ENCODE measurements at regions not wholly inside any gene's neighbourhood (a gene's known extent, or its start where the extent isn't known, plus 50 kb on each side); places are given as distances from the start of the nearest gene placed in this dataset.

- no peak for ATAC-seq (ENCODE audit: insufficient read depth, low FRiP score)
- TF ChIP-seq CTCF (IDR thresholded peaks at IDR 0.05; ENCODE audit: control extremely low read depth, extremely low read depth) = no peak
- no peak overlapping the region for H3K9ac ChIP-seq (ENCODE audit: insufficient read depth in 1 of 2, low read length in 2 of 2)
- H3K4me3 ChIP-seq = no peak overlapping the region
- H3K36me3 ChIP-seq (ENCODE audit: control insufficient read depth in 4 of 4, insufficient read depth in 4 of 4, low read length in 4 of 4) = no peaks in the 10 kb centered on the region
- H3K27me3 ChIP-seq (ENCODE audit: control insufficient read depth in 3 of 3, insufficient read depth in 3 of 3, low read length in 2 of 3) = no peaks in the 10 kb centered on the region
- H3K27ac ChIP-seq (ENCODE audit: low read depth in 1 of 2, low read length in 1 of 2) = no peak overlapping the region
- peaks cover 0 to 6% (median under 1%) of the 10 kb centered on the region in 4 donors for H3K9me3 ChIP-seq (ENCODE audit: control insufficient read depth in 4 of 4, insufficient read depth in 3 of 4, low read length in 3 of 4)
- 83 to 86% methylated on average over 3 of the region's 3 CpGs for WGBS, 2 donors
- no peak for DNase-seq
- peaks cover 0 to 31% (median 6%) of the 10 kb centered on the region in 5 donors for H3K4me1 ChIP-seq (ENCODE audit: control insufficient read depth in 5 of 5, insufficient read depth in 5 of 5, low read length in 5 of 5)
Measured at GRCh38 chr6:43950731-43951062, 176.6 kb downstream of the MRPL14 start.

GRCh38 chr6:43950051-43950605, 177.1 kb downstream of the MRPL14 start:
- H3K9ac ChIP-seq (ENCODE audit: insufficient read depth in 1 of 2, low read length in 2 of 2) = no peak overlapping the region
- H3K4me1 ChIP-seq (ENCODE audit: control insufficient read depth in 5 of 5, insufficient read depth in 5 of 5, low read length in 5 of 5) = peaks cover 0 to 31% (median 6%) of the 10 kb centered on the region in 5 donors
- H3K27me3 ChIP-seq (ENCODE audit: control insufficient read depth in 3 of 3, insufficient read depth in 3 of 3, low read length in 2 of 3) = no peaks in the 10 kb centered on the region
- ATAC-seq (ENCODE audit: insufficient read depth, low FRiP score) = no peak
- DNase-seq = no peak
- no peaks in the 10 kb centered on the region for H3K36me3 ChIP-seq (ENCODE audit: control insufficient read depth in 4 of 4, insufficient read depth in 4 of 4, low read length in 4 of 4)
- WGBS, 2 donors = 87 to 98% methylated on average over 11 of the region's 11 CpGs
- H3K27ac ChIP-seq (ENCODE audit: low read depth in 1 of 2, low read length in 1 of 2) = no peak overlapping the region
- TF ChIP-seq CTCF (IDR thresholded peaks at IDR 0.05; ENCODE audit: control extremely low read depth, extremely low read depth) = no peak
- no peak overlapping the region for H3K4me3 ChIP-seq
- H3K9me3 ChIP-seq (ENCODE audit: control insufficient read depth in 4 of 4, insufficient read depth in 3 of 4, low read length in 3 of 4) = peaks cover under 1 to 11% (median 2%) of the 10 kb centered on the region in 4 donors

- Histone ChIP-seq H3K36me3 (ENCODE audit: control insufficient read depth in 4 of 4, insufficient read depth in 4 of 4, low read length in 4 of 4) (no peaks in the 10 kb centered on the region), H3K4me3 (no peak overlapping the region), H3K27me3 (ENCODE audit: control insufficient read depth in 3 of 3, insufficient read depth in 3 of 3, low read length in 2 of 3) (no peaks in the 10 kb centered on the region), H3K9ac (ENCODE audit: insufficient read depth in 1 of 2, low read length in 2 of 2) (no peak overlapping the region), H3K9me3 (ENCODE audit: control insufficient read depth in 4 of 4, insufficient read depth in 3 of 4, low read length in 3 of 4) (peaks cover 4 to 14% (median 5%) of the 10 kb centered on the region in 4 donors), H3K27ac (ENCODE audit: low read depth in 1 of 2, low read length in 1 of 2) (no peak overlapping the region), H3K4me1 (ENCODE audit: control insufficient read depth in 5 of 5, insufficient read depth in 5 of 5, low read length in 5 of 5) (peaks cover 0 to 31% (median 6%) of the 10 kb centered on the region in 5 donors)
- 78 to 87% methylated on average over 2 of the region's 2 CpGs for WGBS, 2 donors
- TF ChIP-seq CTCF (IDR thresholded peaks at IDR 0.05; ENCODE audit: control extremely low read depth, extremely low read depth) = no peak
- DNase-seq (peak in 2 of 3 donors; percentile 47 to 75), ATAC-seq (ENCODE audit: insufficient read depth, low FRiP score) (no peak)
Measured at GRCh38 chr6:43949551-43949991, 177.7 kb downstream of the MRPL14 start.

Measured in lung (tissue), 11 donors.